GM12873 (cell line): ENCODE measurements at regions not wholly inside any gene's neighbourhood (a gene's known extent, or its start where the extent isn't known, plus 50 kb on each side); places are given as distances from the start of the nearest gene placed in this dataset.

ENCODE experiments used
- CTCF ChIP-seq: IDR thresholded peaks from 2 replicates; pipeline ENCODE4 v1.5.1; 2012; ENCODE audit warnings: low read depth, mild to moderate bottlenecking, moderate library complexity, low read length, control low read depth; ENCODE audit not compliant: insufficient read depth; ENCODE audit errors: missing control alignments

- no peak for TF ChIP-seq CTCF
These were observed 268.5 kb upstream of the MARCKS start for GRCh38 chr6:113588646-113589045.

- no peak for TF ChIP-seq CTCF
These were observed 265.0 kb upstream of the MARCKS start for GRCh38 chr6:113591896-113592827.

- TF ChIP-seq CTCF = no peak
These were observed 262.4 kb upstream of the MARCKS start for GRCh38 chr6:113594726-113595125.

- TF ChIP-seq CTCF = no peak
These were observed 261.2 kb upstream of the MARCKS start for GRCh38 chr6:113595911-113596376.

GRCh38 chr6:113596387-113597230 is 260.5 kb upstream of the MARCKS start:
- no peak for TF ChIP-seq CTCF

- TF ChIP-seq CTCF = no peak
These were observed 259.9 kb upstream of the MARCKS start for GRCh38 chr6:113597231-113597583.

GRCh38 chr6:113598786-113599185 is 258.4 kb upstream of the MARCKS start:
- TF ChIP-seq CTCF = no peak
